SH-SY5Y (cell line): ENCODE measurements at regions not wholly inside any gene's neighbourhood (a gene's known extent, or its start where the extent isn't known, plus 50 kb on each side); places are given as distances from the start of the nearest gene placed in this dataset.

Experiments
- GATA2 ChIP-seq: IDR thresholded peaks from 2 replicates; pipeline ENCODE4 v1.6.1; 2011; ENCODE audit warnings: mild to moderate bottlenecking, low read depth, low read length
- GATA3 ChIP-seq: IDR thresholded peaks from 2 replicates; pipeline ENCODE4 v1.6.1; 2011; ENCODE audit warnings: low read depth, mild to moderate bottlenecking, low read length, moderate library complexity

- TF ChIP-seq GATA2 (no peak), GATA3 (no peak)
Observed at GRCh38 chr21:22710721-22711120, 1712.5 kb downstream of the NCAM2 start.

DNA sequence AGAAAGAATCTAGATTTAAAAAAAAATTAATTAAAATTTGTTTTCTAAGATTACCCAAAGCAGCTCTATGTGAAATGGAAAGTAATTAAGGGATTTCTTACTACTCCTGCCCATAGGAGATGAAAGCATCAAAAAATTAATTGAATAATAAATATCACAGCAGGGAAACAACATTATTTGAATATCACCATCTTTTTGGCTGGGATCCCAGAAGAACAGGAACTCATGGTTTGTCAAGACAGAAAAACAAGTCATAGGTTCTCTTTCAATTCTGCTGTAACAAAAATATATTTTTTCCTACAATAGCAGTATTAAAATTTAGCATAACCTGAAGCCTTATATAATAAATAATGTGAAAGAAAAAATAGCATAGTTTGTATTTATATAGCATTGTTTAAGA is 1713.4 kb downstream of the NCAM2 start:
- TF ChIP-seq GATA2 (no peak), GATA3 (no peak)

GRCh38 chr21:22725436-22725835 is 1727.2 kb downstream of the NCAM2 start:
- TF ChIP-seq GATA3 (no peak), GATA2 (no peak)

DNA sequence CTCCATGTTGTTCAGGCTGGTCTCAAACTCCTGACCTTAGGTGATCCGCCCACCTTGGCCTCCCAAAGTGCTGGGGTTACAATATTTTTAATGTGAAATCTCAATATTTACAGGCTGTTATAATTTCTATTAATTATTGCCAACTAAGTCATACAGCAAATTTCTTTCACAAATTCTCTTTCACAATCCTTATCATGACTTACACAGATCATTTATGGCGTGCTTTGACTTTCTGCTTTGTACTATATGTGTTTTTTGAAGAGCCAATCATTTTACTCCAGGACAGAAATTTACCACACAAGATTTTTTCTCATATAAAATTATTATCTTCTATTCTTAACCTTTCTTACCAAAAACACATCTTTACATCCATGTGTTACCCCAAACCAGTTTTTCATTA is 1729.9 kb downstream of the NCAM2 start:
- TF ChIP-seq GATA3 (no peak), GATA2 (no peak)

DNA sequence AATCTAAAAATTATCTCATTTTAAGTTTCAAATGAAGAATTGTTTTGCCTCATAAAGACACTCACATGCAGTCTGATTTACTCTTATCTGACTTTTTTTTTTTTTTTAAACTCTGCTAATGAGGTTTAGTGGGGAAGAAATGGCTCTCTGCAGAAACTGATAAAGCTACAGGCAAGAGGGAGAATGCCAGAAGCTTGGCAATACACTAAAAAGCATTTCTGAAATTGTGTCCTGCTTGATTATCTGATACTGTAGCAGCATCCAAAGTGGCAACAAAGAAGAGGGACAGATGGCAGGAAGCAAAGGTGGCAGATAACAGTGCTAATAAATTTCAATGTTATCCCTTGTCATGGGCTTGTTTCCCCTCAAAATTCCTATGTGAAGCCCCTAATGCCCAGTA is 1744.9 kb downstream of the NCAM2 start:
- peak; percentile 90 for TF ChIP-seq GATA2
- TF ChIP-seq GATA3: peak; percentile 90

DNA sequence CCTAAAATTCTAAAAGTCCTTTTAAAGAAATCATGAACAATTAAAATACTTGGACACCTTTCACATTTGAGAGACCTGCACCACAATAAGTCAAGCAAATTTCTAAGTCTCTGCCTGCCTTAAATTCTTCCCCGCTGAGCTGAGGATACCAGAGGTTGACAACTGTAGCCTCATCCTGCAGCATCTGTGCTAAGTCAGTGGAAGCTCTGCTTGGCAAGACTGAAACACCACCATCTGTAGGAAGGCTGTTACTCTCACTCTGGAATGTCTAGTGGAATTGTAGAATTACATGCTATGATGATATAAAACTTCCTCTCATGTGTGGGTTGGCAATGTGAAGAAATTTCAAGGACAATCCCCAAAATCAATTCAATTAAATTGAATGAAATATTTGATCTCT is 1756.5 kb downstream of the NCAM2 start:
- no peak for TF ChIP-seq GATA3
- no peak for TF ChIP-seq GATA2

GRCh38 chr21:22758478-22758877 is 1760.3 kb downstream of the NCAM2 start:
- TF ChIP-seq GATA2 (no peak), GATA3 (no peak)

DNA sequence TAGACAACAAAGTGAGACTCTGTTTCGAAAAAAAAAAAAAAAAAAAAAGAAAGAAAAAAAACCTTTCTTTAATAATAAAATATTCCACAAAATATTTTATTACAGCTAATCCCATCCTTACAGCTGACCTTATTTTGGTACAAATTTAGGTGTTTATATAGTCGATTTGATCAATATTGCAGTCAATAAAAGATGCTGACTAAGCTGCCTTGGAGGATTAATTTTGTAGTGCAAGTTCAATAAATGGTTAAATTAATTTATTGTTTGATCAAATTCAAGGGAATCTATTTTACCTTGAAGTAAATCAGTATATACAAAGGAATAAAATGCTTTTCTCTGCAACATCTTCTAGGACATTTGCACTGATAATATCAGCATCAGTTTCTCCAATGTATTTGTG is 1764.3 kb downstream of the NCAM2 start:
- TF ChIP-seq GATA3 (no peak), GATA2 (no peak)

DNA sequence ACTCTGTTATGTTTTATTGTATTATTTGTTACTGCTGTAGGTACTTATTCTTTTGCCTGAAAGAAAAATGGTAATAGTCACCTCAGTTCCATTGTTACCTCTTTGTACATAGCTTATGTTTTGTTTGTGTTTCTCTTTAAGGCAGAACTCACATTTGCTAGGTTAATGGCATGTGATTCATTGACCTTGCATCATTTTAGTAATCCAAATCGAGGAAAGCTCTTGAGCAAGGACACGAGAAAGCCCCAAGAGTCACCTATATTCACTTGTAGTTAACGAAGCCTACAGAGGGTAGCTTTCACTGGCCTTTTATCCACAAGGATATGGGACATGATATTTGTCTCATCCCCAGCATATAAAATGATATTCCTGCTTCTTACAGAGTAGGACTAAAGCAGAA is 1765.2 kb downstream of the NCAM2 start:
- TF ChIP-seq GATA3 (no peak), GATA2 (no peak)

- TF ChIP-seq GATA3: no peak
- no peak for TF ChIP-seq GATA2
Observed at GRCh38 chr21:22764222-22764621, 1766.0 kb downstream of the NCAM2 start.

DNA sequence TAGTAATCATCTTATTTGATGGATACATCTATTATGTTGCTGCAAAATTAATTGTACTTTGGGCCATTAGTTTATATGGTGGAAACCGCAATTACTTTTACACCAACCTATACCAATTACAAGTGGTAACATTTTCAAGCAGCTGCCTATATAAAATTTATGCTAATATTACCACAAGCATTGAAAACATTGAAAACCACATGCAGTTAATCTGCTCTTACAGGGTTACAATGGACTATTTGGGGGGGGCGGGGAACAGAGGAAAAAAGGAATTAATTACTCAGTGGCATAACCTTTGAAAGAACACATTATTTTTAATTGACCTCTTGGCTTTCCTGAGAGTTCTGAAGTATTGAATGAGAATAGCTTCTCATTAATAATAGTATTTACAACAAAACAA is 1793.2 kb downstream of the NCAM2 start:
- no peak for TF ChIP-seq GATA2

- TF ChIP-seq GATA2: no peak
- no peak for TF ChIP-seq GATA3
Observed at GRCh38 chr21:22791986-22792560, 1793.9 kb downstream of the NCAM2 start.

DNA sequence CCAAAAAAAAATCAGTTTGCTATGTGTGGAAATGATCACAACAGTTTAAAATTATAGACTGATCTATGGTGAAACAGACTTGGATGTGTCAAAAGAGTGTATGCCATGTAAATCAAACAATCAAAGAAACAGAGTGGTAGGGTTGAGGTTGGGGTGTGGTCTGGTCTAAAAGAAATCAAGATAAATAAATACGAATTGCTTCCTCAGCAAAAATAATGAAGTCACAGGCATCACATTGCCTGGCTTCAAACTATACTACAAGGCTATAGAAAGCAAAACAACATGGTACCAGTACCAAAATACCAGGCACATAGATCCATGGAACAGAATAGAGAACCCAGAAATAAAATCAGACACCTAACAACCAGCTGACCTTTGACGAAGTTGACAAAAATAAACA is 1796.9 kb downstream of the NCAM2 start:
- no peak for TF ChIP-seq GATA3
- TF ChIP-seq GATA2: no peak

GRCh38 chr21:22795644-22796043 is 1797.4 kb downstream of the NCAM2 start:
- TF ChIP-seq GATA2: no peak
- no peak for TF ChIP-seq GATA3

- no peak for TF ChIP-seq GATA3
- no peak for TF ChIP-seq GATA2
Observed at GRCh38 chr21:22796147-22796546, 1797.9 kb downstream of the NCAM2 start.

GRCh38 chr21:22804151-22804550 is 1805.9 kb downstream of the NCAM2 start:
- TF ChIP-seq GATA2 (no peak), GATA3 (no peak)

- TF ChIP-seq GATA3 (no peak), GATA2 (no peak)
Observed at GRCh38 chr21:22806278-22806677, 1808.1 kb downstream of the NCAM2 start.
